T-helper 1 cell treated with Interleukin-12 subunit alpha and Interleukin-12 subunit beta and Interleukin-4 antibody, amounts not matched to agents 30 μg/mL and 1 μg/mL, for 36 hours (primary cell): ENCODE measurements at regions not wholly inside any gene's neighbourhood (a gene's known extent, or its start where the extent isn't known, plus 50 kb on each side); places are given as distances from the start of the nearest gene placed in this dataset.
"Not testable (repeated sequence)": the region's sequence is repeated elsewhere in the genome, so short reads cannot be mapped to it uniquely, and the experiment has no call there.

Experiments used
- H3K27ac Mint-ChIP-seq: one replicate; pipeline ENCODE4 v1.8.0; 2021; ENCODE audit warnings: mild to moderate bottlenecking, mixed read lengths
- H3K27me3 Mint-ChIP-seq: one replicate; pipeline ENCODE4 v1.8.0; 2021; ENCODE audit warnings: low read depth, mixed read lengths
- H3K36me3 Mint-ChIP-seq: one replicate; pipeline ENCODE4 v1.8.0; 2021; ENCODE audit warnings: low read depth, mixed read lengths
- H3K4me1 Mint-ChIP-seq: one replicate; pipeline ENCODE4 v1.8.0; 2021; ENCODE audit warnings: low read depth, mixed read lengths
- H3K4me3 Mint-ChIP-seq: one replicate; pipeline ENCODE4 v1.8.0; 2021; ENCODE audit warnings: mild to moderate bottlenecking, moderate library complexity, mixed read lengths
- H3K9me3 Mint-ChIP-seq: one replicate; pipeline ENCODE4 v1.8.0; 2021; ENCODE audit warnings: mixed read lengths

GRCh38 chr20:41770427-41770826, 152.2 kb upstream of the CHD6 start:
- no peaks in the 10 kb centered on the region for H3K27me3 Mint-ChIP-seq
- H3K36me3 Mint-ChIP-seq = no peaks in the 10 kb centered on the region
- no peak overlapping the region for H3K27ac Mint-ChIP-seq

GRCh38 chr20:41769592-41770018, 151.4 kb upstream of the CHD6 start:
- H3K36me3 Mint-ChIP-seq = no peaks in the 10 kb centered on the region
- H3K4me3 Mint-ChIP-seq = no peak overlapping the region
- no peaks in the 10 kb centered on the region for H3K4me1 Mint-ChIP-seq
- no peaks in the 10 kb centered on the region for H3K9me3 Mint-ChIP-seq
- H3K27ac Mint-ChIP-seq = no peak overlapping the region
- no peaks in the 10 kb centered on the region for H3K27me3 Mint-ChIP-seq

More at GRCh38 chr20:41770427-41770826, 152.2 kb upstream of the CHD6 start:
- no peak overlapping the region for H3K4me3 Mint-ChIP-seq
- no peaks in the 10 kb centered on the region for H3K9me3 Mint-ChIP-seq
- no peaks in the 10 kb centered on the region for H3K4me1 Mint-ChIP-seq

GRCh38 chr20:41750137-41750536, 132.0 kb upstream of the CHD6 start:
- H3K27ac Mint-ChIP-seq = no peak overlapping the region
- no peaks in the 10 kb centered on the region for H3K4me1 Mint-ChIP-seq
- H3K9me3 Mint-ChIP-seq = no peaks in the 10 kb centered on the region
- H3K36me3 Mint-ChIP-seq = no peaks in the 10 kb centered on the region
- peaks cover 6% of the 10 kb centered on the region for H3K27me3 Mint-ChIP-seq
- H3K4me3 Mint-ChIP-seq = no peak overlapping the region

GRCh38 chr20:41748756-41749582, 130.8 kb upstream of the CHD6 start:
- peaks cover 12% of the 10 kb centered on the region for H3K27me3 Mint-ChIP-seq
- H3K4me1 Mint-ChIP-seq = no peaks in the 10 kb centered on the region
- no peaks in the 10 kb centered on the region for H3K9me3 Mint-ChIP-seq
- H3K4me3 Mint-ChIP-seq = no peak overlapping the region
- H3K36me3 Mint-ChIP-seq = no peaks in the 10 kb centered on the region
- H3K27ac Mint-ChIP-seq = no peak overlapping the region

- no peaks in the 10 kb centered on the region for H3K9me3 Mint-ChIP-seq
- no peak overlapping the region for H3K27ac Mint-ChIP-seq
- no peak overlapping the region for H3K4me3 Mint-ChIP-seq
- H3K36me3 Mint-ChIP-seq = no peaks in the 10 kb centered on the region
- H3K27me3 Mint-ChIP-seq = peaks cover 12% of the 10 kb centered on the region
- H3K4me1 Mint-ChIP-seq = no peaks in the 10 kb centered on the region
These were observed 129.9 kb upstream of the CHD6 start for GRCh38 chr20:41748051-41748450.

- no peaks in the 10 kb centered on the region for H3K36me3 Mint-ChIP-seq
- H3K4me3 Mint-ChIP-seq = no peak overlapping the region
- no peaks in the 10 kb centered on the region for H3K4me1 Mint-ChIP-seq
- H3K9me3 Mint-ChIP-seq = no peaks in the 10 kb centered on the region
- no peak overlapping the region for H3K27ac Mint-ChIP-seq
- peaks cover 8% of the 10 kb centered on the region for H3K27me3 Mint-ChIP-seq
These were observed 129.0 kb upstream of the CHD6 start for GRCh38 chr20:41747226-41747625.

GRCh38 chr20:41746635-41747034, 128.5 kb upstream of the CHD6 start:
- Mint-ChIP-seq H3K27ac (no peak overlapping the region), H3K27me3 (peaks cover 8% of the 10 kb centered on the region), H3K36me3 (no peaks in the 10 kb centered on the region), H3K9me3 (no peaks in the 10 kb centered on the region), H3K4me3 (no peak overlapping the region), H3K4me1 (no peaks in the 10 kb centered on the region)

GRCh38 chr20:41738604-41739206, 120.5 kb upstream of the CHD6 start:
- peaks cover 3% of the 10 kb centered on the region for H3K27me3 Mint-ChIP-seq
- H3K27ac Mint-ChIP-seq = no peak overlapping the region

GRCh38 chr20:41735949-41736348, 117.8 kb upstream of the CHD6 start:
- no peaks in the 10 kb centered on the region for H3K4me1 Mint-ChIP-seq
- no peaks in the 10 kb centered on the region for H3K36me3 Mint-ChIP-seq
- peaks cover 3% of the 10 kb centered on the region for H3K27me3 Mint-ChIP-seq
- no peaks in the 10 kb centered on the region for H3K9me3 Mint-ChIP-seq
- no peak overlapping the region for H3K27ac Mint-ChIP-seq
- H3K4me3 Mint-ChIP-seq = no peak overlapping the region

More at GRCh38 chr20:41738604-41739206, 120.5 kb upstream of the CHD6 start:
- Mint-ChIP-seq H3K9me3 (no peaks in the 10 kb centered on the region), H3K36me3 (no peaks in the 10 kb centered on the region), H3K4me1 (no peaks in the 10 kb centered on the region), H3K4me3 (no peak overlapping the region)

GRCh38 chr20:41734506-41734945, 116.3 kb upstream of the CHD6 start:
- H3K27me3 Mint-ChIP-seq = peaks cover 3% of the 10 kb centered on the region
- no peak overlapping the region for H3K4me3 Mint-ChIP-seq
- H3K9me3 Mint-ChIP-seq = no peaks in the 10 kb centered on the region
- no peaks in the 10 kb centered on the region for H3K4me1 Mint-ChIP-seq
- H3K36me3 Mint-ChIP-seq = no peaks in the 10 kb centered on the region
- no peak overlapping the region for H3K27ac Mint-ChIP-seq

- H3K4me3 Mint-ChIP-seq = no peak overlapping the region
- no peaks in the 10 kb centered on the region for H3K4me1 Mint-ChIP-seq
- no peaks in the 10 kb centered on the region for H3K9me3 Mint-ChIP-seq
- H3K36me3 Mint-ChIP-seq = no peaks in the 10 kb centered on the region
- no peak overlapping the region for H3K27ac Mint-ChIP-seq
- peaks cover 3% of the 10 kb centered on the region for H3K27me3 Mint-ChIP-seq
These were observed 115.0 kb upstream of the CHD6 start for GRCh38 chr20:41733151-41733550.

GRCh38 chr20:41731198-41731597, 113.0 kb upstream of the CHD6 start:
- H3K9me3 Mint-ChIP-seq, H3K36me3 Mint-ChIP-seq, H3K4me3 Mint-ChIP-seq, H3K27me3 Mint-ChIP-seq, H3K27ac Mint-ChIP-seq, H3K4me1 Mint-ChIP-seq: not testable (repeated sequence)

- not testable (repeated sequence) for H3K27me3 Mint-ChIP-seq, H3K27ac Mint-ChIP-seq, H3K4me3 Mint-ChIP-seq, H3K9me3 Mint-ChIP-seq, H3K4me1 Mint-ChIP-seq, H3K36me3 Mint-ChIP-seq
These were observed 109.5 kb upstream of the CHD6 start for GRCh38 chr20:41727681-41728080.

GRCh38 chr20:41726727-41727126, 108.5 kb upstream of the CHD6 start:
- Mint-ChIP-seq H3K27me3 (no peaks in the 10 kb centered on the region), H3K27ac (no peak overlapping the region), H3K9me3 (no peaks in the 10 kb centered on the region), H3K36me3 (no peaks in the 10 kb centered on the region), H3K4me3 (no peak overlapping the region), H3K4me1 (no peaks in the 10 kb centered on the region)

- Mint-ChIP-seq H3K9me3 (no peaks in the 10 kb centered on the region), H3K27me3 (no peaks in the 10 kb centered on the region), H3K36me3 (no peaks in the 10 kb centered on the region), H3K4me1 (no peaks in the 10 kb centered on the region), H3K27ac (no peak overlapping the region), H3K4me3 (no peak overlapping the region)
These were observed 101.0 kb upstream of the CHD6 start for GRCh38 chr20:41719151-41719550.
